HG03457 (cell line): ENCODE measurements at regions not wholly inside any gene's neighbourhood (a gene's known extent, or its start where the extent isn't known, plus 50 kb on each side); places are given as distances from the start of the nearest gene placed in this dataset.

ENCODE experiments used
- ATAC-seq: cut with Tn5 transposase; IDR thresholded peaks from one replicate; pipeline ENCODE4 v1.9.1; 2021; ENCODE audit warnings: moderate number of reproducible peaks; ENCODE audit not compliant: unreplicated experiment

GRCh38 chr18:22667156-22667555, 249.4 kb upstream of the CTAGE1 start:
- no peak for ATAC-seq

- no peak for ATAC-seq
These were observed 250.1 kb upstream of the CTAGE1 start for GRCh38 chr18:22667616-22668422.

- ATAC-seq, result no peak
These were observed 250.8 kb upstream of the CTAGE1 start for GRCh38 chr18:22668496-22668895.

DNA sequence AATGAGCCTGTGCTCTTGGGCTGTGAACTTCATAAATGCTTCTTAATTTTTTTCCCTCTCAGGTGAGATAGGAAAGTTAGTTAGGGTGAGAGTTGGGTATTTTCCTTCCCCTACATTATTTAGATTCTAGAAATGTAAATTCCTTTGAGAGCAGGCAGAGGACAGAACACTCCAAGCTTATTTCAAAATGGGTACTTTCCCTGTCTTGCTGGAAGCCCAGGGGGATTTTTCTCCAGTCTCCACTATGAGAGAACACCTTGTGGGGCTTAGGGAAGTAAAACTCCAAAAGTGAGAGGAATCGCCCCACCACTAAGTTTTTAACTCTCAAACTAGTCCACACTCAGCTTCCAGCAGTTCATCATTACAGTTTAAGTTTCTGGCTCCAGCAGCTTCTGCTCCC, 253.2 kb upstream of the CTAGE1 start:
- no peak for ATAC-seq

GRCh38 chr18:22673182-22673862, 255.6 kb upstream of the CTAGE1 start:
- ATAC-seq, result no peak

- ATAC-seq, result no peak
These were observed 256.6 kb upstream of the CTAGE1 start for GRCh38 chr18:22674272-22674671.

DNA sequence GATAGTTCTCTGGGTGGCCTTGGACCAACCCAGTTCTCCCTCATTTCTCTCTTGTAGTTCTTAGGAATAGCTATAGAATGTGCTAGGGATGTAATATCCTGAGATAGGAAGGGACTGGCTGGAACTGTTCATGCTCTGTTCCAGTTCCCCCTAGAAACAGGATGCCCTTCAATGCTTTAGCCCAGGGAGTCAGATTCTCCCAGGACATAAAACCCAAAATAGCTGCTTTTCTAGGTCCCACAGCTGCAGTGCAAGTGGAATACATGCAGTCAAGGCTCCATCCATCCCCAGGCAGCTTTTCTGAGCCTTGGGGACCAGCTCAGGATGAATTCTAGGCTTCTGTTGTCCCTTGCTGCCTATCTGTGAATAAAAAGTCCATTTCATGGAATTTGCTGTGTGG, 257.3 kb upstream of the CTAGE1 start:
- no peak for ATAC-seq

DNA sequence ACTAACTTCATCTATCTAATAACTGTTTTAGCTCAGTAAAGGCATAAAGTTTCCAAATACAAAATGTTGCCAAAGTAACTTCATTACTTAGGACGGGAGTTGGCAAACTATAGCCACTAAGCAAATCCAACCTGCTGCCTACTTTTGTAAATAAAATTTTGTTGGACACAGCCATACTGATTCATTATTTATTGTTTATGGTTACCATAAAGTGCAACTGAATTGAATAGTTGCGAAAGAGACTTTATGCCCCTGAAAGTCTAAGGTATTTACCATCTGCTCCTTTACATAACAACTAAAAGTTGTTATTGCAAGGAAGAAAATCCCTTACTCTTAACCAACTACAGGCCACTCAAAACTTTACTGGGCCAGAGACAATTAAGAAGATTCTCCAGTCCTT, 256.7 kb upstream of the RBBP8 start:
- ATAC-seq, result no peak

DNA sequence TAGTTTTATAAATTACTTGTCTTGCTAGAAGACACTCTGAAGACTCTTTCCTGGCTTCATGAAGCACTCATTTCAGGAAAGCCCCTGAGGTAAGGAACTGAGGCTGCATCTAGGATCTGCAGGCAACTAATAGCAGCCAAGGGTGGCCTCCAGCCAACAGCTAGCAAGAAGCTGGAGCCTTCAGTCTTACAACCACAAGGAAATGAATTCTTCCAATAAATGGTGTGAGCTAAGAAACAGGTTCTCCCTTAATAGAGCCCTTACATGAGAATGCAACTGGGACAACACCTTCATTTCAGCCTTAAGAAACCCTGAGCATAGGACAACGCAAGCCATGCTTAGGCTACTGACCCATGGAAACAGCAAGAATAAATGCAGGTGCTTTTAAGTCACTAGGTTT, 254.6 kb upstream of the RBBP8 start:
- no peak for ATAC-seq

DNA sequence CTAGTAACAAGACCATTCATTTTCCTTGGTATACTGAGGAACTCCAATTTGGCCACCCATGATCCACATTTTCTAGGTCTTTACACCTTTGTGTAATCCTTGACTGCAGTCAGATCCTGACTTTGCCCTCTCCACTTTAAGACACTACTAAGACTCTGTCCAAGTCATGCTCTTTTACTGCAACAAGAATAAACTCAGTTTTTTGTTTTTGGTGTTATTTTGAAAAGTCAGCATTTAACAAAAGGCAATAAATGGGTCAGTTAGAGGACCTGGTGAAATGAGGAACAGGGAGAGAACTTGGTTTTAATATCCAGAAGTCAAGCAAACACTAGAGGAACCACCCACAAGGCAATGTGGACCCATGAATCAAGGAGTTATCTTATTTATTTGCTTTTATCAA, 252.2 kb upstream of the RBBP8 start:
- ATAC-seq, result no peak

DNA sequence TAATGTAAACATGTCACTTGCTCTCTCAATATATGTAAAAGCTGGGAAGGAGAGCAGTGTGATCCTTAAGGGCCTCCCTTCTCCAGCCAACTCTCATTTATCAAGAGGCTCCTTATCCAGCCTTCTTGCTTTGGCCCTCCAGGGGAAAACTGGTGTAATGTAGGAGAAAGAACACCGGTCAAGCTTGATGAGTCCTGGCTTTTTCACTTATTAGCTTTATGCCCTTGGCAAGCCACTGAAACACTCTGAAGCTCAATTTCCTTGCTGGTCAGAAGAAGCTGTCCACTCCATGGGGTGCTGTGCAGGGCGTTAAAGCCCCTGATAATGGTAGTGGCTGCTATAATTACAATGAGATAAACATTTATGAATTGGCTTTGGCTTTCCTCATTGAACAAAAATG, 251.2 kb upstream of the RBBP8 start:
- ATAC-seq, result no peak

GRCh38 chr18:22682720-22683119, 250.4 kb upstream of the RBBP8 start:
- ATAC-seq, result no peak

DNA sequence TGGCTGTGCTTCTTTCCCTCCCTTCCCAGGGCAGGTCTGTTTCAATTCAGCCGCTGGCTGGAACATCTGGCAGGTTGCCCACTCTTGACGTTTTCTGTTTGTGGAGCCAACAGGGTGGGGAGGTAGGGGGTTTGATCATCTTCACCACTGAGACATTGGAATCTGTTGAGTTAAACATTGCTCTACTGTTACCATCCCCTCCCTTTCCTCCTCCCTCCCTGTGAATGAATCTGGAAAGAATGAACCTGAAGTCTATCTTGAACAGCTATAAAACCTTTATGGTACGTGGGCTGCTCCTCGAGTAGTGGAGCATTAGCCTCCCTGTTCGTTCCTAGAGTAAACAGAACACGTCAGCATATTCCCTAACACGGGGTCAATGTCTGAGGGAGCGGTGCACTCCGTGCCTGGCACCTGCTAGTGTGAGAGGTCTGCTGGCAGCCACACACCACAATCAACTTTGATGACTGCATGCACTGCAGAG, 249.9 kb upstream of the RBBP8 start:
- no peak for ATAC-seq

GRCh38 chr18:22683786-22684185, 249.3 kb upstream of the RBBP8 start:
- ATAC-seq, result no peak

- ATAC-seq, result no peak
These were observed 248.9 kb upstream of the RBBP8 start for GRCh38 chr18:22684268-22684667.

GRCh38 chr18:22685788-22686187, 247.3 kb upstream of the RBBP8 start:
- ATAC-seq, result no peak

GRCh38 chr18:22687892-22688680, 245.0 kb upstream of the RBBP8 start:
- ATAC-seq, result no peak

GRCh38 chr18:22688877-22689496, 244.1 kb upstream of the RBBP8 start:
- ATAC-seq, result no peak

DNA sequence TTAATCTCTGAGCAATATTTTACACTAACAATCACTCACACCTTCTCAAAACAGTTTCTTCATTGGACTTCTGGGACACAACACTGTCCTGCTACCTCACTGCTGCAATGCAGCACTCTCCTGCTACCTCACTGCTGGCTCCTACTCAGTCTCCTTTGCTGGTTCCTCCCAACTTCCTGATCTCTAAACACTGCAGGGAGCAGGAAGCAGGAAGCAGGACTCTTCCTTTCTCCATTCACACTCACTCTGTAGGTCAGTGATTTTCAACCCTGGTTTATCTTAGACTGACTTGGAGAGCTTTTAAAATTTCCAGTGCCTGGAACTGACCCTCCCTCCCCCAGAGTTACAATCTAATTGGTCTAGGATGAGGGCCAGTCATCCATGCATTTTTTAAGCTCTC, 243.4 kb upstream of the RBBP8 start:
- no peak for ATAC-seq

GRCh38 chr18:22690556-22690955, 242.6 kb upstream of the RBBP8 start:
- no peak for ATAC-seq
